GM19239 (cell line): ENCODE measurements at regions not wholly inside any gene's neighbourhood (a gene's known extent, or its start where the extent isn't known, plus 50 kb on each side); places are given as distances from the start of the nearest gene placed in this dataset.
"Not testable (repeated sequence)": the region's sequence is repeated elsewhere in the genome, so short reads cannot be mapped to it uniquely, and the experiment has no call there.

ENCODE experiments used
- DNase-seq: peaks from one replicate; pipeline ENCODE4 v3.0.0; 2011; ENCODE audit warnings: low spot score; ENCODE audit not compliant: insufficient read length
- FAIRE-seq: peaks from 2 replicates; lab custom pipeline; 2011; peaks lifted over from hg19 to GRCh38; lab: Jason Lieb, UNC

DNA sequence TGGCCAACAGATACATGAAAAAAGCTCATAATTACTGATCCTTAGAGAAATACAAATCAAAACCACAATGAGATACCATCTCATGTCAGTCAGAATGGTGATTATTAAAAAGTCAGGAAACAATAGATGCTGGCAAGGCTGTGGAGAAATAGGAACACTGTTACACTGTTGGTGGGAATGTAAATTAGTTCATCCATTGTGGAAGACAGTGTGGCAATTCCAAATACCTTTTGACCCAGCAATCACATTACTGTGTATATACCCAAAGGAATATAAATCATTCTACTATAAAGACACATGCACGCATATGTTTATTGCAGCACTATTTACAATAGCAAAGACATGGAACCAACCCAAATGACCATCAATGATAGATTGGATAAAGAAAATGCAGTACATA is 583.9 kb upstream of the GALNTL6 start:
- FAIRE-seq, DNase-seq: not testable (repeated sequence)

DNA sequence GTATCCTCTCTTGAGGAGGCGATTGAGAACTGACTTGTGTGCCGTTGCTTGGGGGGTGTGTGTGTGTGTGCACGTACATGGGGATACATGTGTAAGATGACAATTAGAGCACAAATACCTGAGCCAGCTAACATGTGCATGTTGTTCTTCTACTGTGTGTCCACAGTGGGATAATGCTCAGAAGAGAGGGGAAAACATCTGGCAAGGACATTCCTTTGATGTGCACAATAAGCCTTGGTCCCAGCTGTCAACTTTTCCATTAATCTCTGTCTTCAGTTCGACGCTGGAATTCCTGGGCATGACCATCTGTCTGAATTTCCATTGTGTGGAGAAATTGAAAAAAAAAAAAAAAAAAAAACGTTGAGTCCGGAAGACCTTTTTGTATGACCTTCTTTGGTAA is 592.0 kb upstream of the GALNTL6 start:
- no peak for FAIRE-seq
- no peak for DNase-seq

DNA sequence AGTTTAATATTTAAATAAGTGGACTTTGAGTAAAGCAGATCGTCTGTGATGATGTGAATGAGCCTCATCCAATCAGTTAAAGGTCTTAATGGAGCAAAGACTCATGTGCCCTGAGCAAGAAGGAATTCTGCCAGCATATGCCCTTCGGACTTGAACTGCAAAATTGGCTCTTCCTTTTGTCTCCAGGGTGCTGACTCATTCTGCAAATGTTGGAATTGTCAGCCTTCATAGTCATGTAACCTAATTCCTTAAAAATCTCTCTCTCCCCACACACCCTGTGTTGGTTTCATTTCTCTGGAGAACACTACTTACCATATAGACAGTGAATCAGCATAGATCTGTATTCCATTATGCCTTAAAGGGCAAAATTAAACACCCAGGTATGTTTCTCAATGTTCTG is 609.8 kb upstream of the GALNTL6 start:
- no peak for FAIRE-seq
- no peak for DNase-seq

DNA sequence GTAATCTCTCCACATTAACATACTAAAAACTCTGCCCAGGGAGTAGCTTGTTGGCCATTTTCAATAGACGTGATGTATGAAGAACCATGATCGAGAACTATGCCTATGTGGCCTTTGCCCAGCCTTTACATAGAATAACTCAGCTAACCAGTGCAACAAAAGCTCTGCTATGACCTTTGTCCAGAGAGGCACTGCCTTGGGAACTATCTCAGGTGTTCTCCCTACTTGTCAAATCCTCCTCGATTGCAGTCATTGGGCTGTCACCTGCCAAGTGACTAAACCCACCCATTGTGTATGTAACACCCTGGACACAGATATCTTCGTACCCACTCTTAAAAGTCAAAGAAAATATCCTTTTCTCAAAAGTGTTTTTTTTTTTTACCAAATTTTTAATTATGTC is 610.3 kb upstream of the GALNTL6 start:
- FAIRE-seq = no peak
- DNase-seq = no peak

DNA sequence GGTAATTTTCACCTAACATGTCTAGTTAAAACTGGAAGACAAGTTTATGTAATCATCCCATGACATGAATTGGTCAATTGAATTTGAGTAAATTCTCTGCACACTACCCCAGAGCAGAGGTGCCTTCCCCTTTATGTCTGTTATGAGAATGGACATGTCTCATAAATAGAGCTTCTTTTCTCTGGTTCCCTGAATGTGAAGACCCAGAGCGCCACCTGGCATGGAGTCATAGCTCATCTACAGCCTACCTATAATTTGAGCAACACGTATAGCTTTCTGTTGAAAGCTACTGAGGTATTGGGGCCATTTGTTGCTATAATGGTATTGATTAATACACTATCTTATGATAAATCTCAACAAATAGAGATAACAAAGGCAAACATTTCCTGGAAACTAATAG is 626.5 kb upstream of the GALNTL6 start:
- no peak for FAIRE-seq
- DNase-seq = no peak

DNA sequence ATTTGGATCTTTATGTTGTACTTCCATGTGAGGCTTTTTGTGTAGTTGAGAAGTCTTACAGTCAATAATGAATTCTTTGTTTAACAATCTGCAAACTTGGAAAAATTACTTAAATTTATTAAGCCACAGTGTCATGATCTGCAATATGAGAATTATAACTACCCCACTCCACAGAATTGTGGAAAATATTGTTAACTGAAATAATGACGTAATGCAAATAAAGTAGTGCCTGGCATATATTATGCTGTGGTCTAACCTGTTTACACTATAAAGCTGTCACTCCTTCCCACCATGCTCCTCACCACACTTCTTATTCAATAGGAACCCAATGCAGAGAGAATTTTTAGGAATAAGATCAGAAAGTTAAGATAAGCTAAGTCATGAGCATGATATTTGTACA is 632.1 kb upstream of the GALNTL6 start:
- FAIRE-seq (no peak), DNase-seq (no peak)

DNA sequence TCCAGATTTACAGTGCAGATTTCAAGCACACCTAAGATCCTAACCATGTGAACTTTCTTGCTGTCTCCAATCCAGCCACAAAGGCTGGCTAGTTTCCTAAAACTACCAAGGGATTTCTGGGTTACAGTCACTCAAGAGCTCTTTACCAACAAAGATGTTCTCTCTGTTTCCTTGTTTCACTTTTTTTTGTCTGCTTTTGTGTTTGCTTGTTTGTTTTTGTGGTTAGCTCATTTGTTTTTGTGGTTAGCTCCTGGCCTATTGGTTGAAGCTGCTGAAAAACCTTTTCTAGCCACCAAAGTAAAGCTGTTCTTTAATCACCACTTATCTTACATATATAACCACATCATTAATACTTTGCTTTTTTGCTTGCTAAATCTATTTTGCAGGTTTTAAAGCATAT is 642.5 kb upstream of the GALNTL6 start:
- no peak for FAIRE-seq
- no peak for DNase-seq

DNA sequence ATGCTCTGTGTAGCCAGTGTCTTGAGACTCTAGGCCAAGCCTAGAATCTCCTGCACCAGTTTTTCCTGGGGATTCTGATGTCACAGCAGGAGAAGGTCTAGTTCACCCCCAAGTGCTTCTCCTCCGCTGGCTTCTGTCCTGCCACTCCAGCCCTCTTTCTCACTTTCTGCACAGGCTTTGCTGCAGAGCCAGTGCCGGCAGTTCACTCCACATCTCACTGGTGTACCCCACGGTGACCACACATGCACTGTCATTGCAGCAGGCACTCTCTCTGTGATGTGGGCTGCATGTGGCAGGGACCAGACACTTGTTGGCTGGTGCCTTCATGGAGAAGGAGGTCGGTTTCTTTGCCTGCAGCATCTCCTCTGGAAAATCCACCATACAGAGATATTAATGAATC is 643.8 kb upstream of the GALNTL6 start:
- no peak for DNase-seq
- no peak for FAIRE-seq

DNA sequence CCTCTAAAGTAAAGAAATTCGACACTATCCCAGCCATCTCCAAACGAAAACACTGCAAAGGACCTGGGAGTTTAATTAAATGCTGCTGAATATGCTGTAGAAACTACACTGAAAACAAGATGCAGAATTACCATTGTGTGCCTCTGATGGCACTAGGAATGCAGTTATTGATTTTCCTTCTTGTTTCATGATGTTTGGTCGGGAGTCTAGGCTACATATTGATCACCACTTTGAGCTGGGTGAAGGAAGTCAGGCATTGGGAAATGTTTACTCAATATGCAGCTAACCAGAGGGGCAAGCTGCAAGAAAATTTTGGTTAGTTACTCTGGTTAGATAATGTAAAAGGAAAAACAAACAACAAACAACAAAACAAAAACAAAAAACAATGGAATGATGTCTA is 650.7 kb upstream of the GALNTL6 start:
- no peak for DNase-seq
- no peak for FAIRE-seq

DNA sequence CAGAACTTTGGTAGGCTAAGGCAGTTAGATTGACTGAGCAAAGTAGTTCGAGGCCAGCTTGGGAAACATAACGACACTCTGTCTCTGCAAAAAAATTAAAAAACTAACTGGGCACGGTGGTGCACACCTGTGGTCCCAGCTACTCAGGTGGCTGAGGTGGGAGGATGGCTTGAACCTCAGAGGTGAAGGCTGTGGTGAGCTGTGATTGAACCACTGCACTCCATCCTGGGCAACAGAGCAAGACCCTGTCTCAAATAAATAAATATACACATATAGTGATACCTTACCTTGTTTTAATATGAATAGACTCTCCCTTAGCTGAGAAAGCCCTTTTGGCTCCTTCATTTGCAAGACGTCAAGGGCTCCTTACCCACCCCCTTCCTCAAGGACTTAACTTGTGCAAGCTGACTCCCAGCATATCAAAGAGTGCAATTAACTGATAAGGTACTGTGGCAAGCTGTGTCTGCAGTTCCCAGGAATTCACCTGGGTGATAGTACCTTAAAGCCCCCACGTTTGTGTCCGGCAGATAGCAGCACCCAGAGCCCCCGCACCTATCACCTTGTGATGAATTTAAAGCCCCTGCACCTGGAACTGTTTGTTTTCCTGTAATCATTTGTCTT is 655.6 kb upstream of the GALNTL6 start:
- DNase-seq (no peak), FAIRE-seq (no peak)

DNA sequence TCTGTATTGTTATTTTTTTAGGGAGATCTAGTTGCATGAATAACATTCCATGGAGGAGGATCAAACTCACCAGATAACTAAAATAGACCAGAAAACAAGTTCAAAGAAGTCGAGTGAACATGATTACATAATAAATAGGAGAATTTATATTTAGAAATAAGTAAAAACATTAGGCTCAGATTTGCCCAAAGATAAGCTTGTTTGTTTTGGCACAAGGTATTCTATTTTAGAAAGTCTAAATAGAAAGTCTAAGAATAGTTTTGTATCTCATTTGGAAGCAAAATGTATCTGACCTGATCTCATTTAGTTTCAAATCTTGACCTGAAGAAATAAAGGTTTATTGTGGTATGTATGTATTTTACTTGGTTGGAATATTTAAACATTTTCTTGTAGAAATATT is 670.6 kb upstream of the GALNTL6 start:
- no peak for FAIRE-seq

DNA sequence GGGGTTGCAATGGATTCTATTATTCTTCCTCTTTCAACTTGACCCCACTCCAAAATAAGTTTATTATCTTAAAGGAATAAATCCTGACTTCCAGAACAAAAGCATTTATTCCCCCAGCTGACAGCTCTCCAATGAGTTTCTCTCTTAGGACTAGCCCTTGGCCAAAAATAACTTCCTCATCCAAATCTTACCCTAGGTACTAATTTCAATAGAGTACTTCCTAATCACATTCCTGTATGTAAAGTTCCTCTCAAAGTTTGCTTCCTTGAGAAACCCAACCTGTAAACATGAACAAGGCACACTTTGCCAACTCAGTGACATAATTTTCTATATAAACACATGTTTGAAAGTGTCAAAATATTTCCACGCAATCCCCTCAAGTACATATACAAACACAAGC is 671.2 kb upstream of the GALNTL6 start:
- DNase-seq = no peak
- no peak for FAIRE-seq

More for the DNA sequence above, 670.6 kb upstream of the GALNTL6 start:
- no peak for DNase-seq

DNA sequence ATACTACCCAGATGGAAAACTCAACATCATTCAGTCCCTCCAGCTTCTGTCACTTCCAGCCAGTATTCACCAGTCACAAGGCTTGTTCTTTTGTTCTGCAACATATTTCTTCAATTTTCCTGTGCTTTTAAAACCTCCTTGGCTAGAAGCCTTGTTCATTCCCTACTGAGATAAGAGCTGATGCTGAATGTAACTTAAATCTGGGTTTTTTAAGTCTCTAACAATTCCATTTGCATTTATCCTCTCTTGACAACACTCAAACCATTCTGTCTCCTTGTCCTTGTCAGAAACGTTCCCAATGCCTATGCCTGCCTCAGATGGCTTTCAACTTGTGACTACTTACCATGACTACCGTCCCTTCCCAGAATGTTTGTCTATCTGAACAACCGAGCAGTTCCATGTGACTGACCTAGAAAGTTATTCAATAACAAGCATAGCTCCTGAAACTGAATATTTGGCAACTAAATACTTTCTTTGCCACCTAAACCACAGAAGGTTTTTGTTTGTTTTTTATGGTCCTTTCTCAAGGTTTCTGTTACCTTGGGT is 682.9 kb upstream of the GALNTL6 start:
- DNase-seq (no peak), FAIRE-seq (no peak)

DNA sequence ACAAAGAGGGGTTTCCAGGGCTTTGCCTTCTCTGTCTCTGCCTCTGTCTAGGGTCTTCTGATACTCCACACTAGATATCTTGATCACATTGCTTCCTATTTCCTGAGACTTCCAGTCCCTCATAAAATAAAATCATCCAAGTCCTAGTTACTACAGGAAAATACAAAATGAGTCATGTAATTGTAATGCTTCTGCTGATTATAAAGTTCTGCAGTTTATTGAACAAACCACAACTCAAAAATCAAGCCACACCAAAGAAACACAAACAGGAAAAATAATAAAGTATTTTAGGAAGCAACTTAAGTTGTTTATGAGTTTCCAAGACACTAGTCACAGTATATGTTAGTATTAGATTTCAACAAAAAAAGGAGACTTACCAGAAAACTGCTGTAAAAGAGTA is 695.1 kb upstream of the GALNTL6 start:
- no peak for DNase-seq
- FAIRE-seq = no peak

DNA sequence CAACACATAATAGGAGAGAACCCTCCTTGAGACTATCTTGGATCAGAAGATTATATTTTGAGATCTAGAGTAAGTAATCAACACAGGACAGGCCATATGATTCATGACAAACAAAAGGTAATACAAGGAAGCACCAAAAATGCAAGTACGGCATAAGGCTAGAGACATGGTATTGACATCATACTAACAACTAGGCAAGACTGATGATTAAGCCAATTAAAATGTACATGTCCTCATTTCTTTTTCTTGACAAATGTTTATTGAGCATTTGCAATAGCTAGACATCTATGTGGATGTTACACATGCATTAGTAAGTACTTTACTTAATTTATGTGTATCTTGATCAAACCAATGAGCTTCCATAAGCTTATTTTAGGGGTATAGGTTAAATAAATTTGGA is 695.7 kb upstream of the GALNTL6 start:
- FAIRE-seq (no peak), DNase-seq (no peak)

DNA sequence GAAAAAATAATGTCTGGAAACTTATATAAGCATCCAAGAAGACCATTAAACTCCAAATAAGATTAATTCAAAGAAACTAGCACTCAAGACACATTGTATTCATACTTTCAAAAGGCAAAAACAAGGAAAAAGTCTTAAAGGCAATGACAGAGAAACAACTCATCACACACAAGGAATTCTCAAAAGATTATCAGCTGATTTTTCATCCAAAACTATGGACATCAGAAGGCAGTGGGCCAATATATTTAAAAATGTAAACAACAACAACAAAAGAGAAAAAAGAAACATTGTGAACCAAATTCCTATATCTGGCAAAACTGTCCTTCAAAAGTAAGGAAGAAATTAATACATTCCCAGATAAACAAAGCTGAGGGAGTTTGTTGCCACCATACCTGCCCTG is 711.4 kb upstream of the GALNTL6 start:
- DNase-seq (no peak), FAIRE-seq (no peak)

DNA sequence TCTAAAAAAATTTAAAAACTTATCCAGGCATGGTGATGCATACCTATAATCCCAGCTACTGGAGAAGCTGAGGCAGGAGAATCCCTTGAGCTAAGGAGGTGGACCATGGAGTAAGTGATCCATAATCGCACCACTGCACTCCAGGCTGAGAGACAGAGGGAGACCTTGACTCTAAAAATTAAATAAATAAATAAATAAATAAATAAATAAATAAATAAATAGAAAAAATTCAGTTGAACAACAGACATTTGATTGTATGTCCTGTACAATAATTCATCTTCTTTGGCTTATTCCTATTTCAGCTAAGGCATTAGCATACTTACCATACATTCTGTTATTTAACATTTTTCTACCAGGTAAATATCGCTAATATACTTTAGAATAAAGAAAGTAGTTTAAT is 726.1 kb upstream of the GALNTL6 start:
- FAIRE-seq (no peak), DNase-seq (no peak)

DNA sequence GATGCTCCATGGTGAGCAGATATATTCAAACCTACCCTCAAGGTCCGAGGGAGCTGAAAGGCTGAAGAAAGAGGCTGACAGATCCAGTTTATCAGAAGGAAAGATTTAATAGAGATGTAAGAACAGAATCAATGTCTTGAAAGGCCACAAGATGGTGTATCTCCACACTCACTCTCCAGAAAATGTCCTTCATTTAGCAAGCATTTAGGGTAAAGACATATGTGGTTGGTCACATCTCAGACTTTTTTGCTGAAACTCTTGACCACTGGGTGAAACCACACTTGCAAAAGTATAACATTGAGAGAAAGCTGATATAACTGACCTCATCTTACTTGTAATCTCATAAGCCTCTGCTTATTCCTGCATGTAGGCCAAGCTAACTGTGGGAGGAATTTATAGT is 745.8 kb upstream of the GALNTL6 start:
- no peak for DNase-seq
- FAIRE-seq = no peak

DNA sequence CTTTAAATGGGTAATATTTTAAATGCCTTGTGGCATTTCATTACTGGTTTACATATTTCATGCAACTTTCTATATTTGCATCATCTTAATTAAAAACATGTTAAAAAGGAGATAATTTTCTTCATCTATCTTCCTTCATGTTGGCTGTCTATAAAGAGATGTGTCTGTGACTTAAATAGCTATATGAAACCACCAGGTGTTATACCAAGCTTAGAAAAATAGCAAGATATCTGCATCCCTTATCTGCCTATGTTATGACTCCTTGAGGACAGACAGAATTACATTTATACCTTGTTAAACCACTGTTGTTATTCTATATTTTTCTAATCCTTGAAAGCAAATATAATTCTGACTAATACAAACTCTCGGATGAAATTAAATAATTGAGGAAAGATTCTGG is 763.8 kb upstream of the GALNTL6 start:
- DNase-seq (no peak), FAIRE-seq (no peak)

DNA sequence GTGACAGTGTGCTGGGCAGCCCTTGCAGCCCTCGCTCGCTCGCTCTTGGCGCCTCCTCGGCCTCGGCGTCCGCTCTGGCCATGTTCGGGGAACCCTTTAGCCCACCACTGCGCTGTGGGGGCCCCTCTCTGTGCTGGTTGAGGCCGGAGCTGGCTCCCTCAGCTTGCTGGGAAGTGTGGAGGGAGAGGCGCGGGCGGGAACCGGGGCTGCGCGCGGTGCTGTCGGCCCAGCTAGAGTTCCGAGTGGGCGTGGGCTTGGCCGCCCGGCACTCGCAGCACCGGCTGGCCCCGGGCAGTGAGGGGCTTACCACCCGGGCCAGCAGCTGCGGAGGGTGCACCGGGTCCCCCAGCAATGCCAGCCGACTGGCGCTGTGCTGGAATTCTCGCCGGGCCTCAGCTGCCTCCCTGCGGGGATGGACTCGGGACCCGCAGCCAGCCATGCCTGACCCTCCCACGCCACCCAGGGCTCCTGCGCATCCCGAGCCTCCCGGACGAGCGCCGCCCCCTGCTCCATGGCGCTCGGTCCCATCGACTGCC is 770.1 kb upstream of the GALNTL6 start:
- no peak for FAIRE-seq

DNA sequence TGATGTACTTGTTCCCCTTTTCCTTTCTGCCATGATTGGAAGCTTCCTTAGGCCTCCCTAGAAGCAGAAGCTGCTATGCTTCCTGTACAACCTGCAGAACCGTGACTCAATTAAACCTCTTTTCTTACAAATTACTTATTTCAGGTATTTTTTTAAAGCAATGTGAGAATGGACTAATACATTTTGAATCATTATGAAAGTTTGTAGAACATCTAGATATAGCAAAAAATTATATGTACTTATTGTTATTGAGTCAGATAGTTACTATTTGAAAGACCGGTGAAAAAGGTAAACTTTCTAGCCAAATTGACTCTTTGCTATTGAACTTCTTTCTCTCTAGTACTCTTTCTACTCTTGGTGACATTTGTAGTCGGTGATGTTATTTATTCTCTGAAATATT is 777.3 kb upstream of the GALNTL6 start:
- DNase-seq (no peak), FAIRE-seq (no peak)

More for the DNA sequence above, 770.1 kb upstream of the GALNTL6 start:
- DNase-seq = no peak

DNA sequence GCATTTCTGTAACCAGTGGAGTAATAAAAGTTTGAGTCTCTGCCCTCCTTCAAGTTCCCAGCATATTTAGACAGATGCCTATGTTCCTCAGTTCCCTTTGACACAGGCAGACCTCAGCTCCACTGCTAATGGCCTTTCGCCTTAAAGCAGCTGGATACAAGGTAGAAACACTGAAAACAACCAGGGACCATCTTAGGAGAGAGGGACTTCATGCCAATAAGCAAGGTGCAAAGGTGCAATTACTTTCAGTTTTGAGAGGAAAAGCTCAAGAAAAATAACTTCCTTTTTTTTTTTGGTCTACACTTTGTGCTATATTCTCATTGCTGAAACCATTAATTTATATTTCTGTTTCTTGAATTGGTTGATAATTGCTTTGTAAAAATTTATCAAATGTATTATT is 781.9 kb upstream of the GALNTL6 start:
- DNase-seq = no peak
- no peak for FAIRE-seq
